Activated CD8-positive, alpha-beta T cell treated with anti-CD3 and anti-CD28 coated beads for 36 hours (primary cell): ENCODE measurements at regions not wholly inside any gene's neighbourhood (a gene's known extent, or its start where the extent isn't known, plus 50 kb on each side); places are given as distances from the start of the nearest gene placed in this dataset.

Experiments used
- ATAC-seq: fragments of 200-7000 bp; cut with Tn5 transposase; one replicate; pipeline ENCODE4 v1.10.0; 2021; ENCODE audit warnings: mild to moderate bottlenecking, moderate library complexity
- CTCF ChIA-PET: fragments of 350-600 bp; sonication (Branson Sonifier 250); formaldehyde crosslinking; loops from one replicate; lab custom pipeline; 2021; ENCODE audit warnings: antibody characterized with exemption; lab: Charles Lee
- POLR2A ChIA-PET: fragments of 350-600 bp; sonication (Branson Sonifier 250); formaldehyde crosslinking; loops from one replicate; lab custom pipeline; 2021; ENCODE audit warnings: antibody characterized with exemption; lab: Charles Lee
- DNase-seq: peaks from one replicate; pipeline ENCODE4 v3.0.0-alpha.2; 2020
- H3K27ac Mint-ChIP-seq: one replicate; pipeline ENCODE4 v1.8.0; 2021; ENCODE audit warnings: mild to moderate bottlenecking, mixed read lengths
- H3K27me3 Mint-ChIP-seq: one replicate; pipeline ENCODE4 v1.8.0; 2021; ENCODE audit warnings: mixed read lengths
- H3K36me3 Mint-ChIP-seq: one replicate; pipeline ENCODE4 v1.8.0; 2021; ENCODE audit warnings: low read depth, mixed read lengths
- H3K4me1 Mint-ChIP-seq: one replicate; pipeline ENCODE4 v1.8.0; 2021; ENCODE audit warnings: low read depth, mixed read lengths
- H3K4me3 Mint-ChIP-seq: one replicate; pipeline ENCODE4 v1.8.0; 2021; ENCODE audit warnings: mild to moderate bottlenecking, moderate library complexity, mixed read lengths
- H3K9me3 Mint-ChIP-seq: one replicate; pipeline ENCODE4 v1.8.0; 2021; ENCODE audit warnings: mixed read lengths
- CTCF ChIP-seq: fragments of 200-600 bp; IDR thresholded peaks from one replicate; pipeline ENCODE4 v1.8.0; 2022; ENCODE audit warnings: antibody characterized with exemption, mild to moderate bottlenecking
- intact Hi-C: fragments of 100-400 bp; cut with micrococcal nuclease; formaldehyde crosslinking; loops from one replicate; pipeline ENCODE4 v1.10.0; 2022

GRCh38 chr3:182568876-182569275, 224.4 kb upstream of the ATP11B start:
- Mint-ChIP-seq H3K9me3 (peaks cover 10% of the 10 kb centered on the region), H3K27me3 (peaks cover 2% of the 10 kb centered on the region), H3K36me3 (no peaks in the 10 kb centered on the region), H3K27ac (no peak overlapping the region), H3K4me3 (no peak overlapping the region), H3K4me1 (no peaks in the 10 kb centered on the region)
- intact Hi-C loops = no loop called here
- ChIA-PET POLR2A (no interaction called here), CTCF (no interaction called here)
- TF ChIP-seq CTCF = no peak
- no peak for DNase-seq
- no peak for ATAC-seq

GRCh38 chr3:182570946-182571594, 222.2 kb upstream of the ATP11B start:
- POLR2A ChIA-PET = no interaction called here
- no peaks in the 10 kb centered on the region for H3K4me1 Mint-ChIP-seq
- ATAC-seq = no peak

GRCh38 chr3:182575941-182576340, 217.4 kb upstream of the ATP11B start:
- intact Hi-C loops = no loop called here
- CTCF ChIA-PET = no interaction called here
- no peak for TF ChIP-seq CTCF
- H3K4me3 Mint-ChIP-seq = no peak overlapping the region
- no peaks in the 10 kb centered on the region for H3K36me3 Mint-ChIP-seq
- H3K27ac Mint-ChIP-seq = no peak overlapping the region
- peaks cover 13% of the 10 kb centered on the region for H3K9me3 Mint-ChIP-seq
- DNase-seq (no peak), ATAC-seq (no peak)
- no peaks in the 10 kb centered on the region for H3K27me3 Mint-ChIP-seq
- POLR2A ChIA-PET = no interaction called here
- no peaks in the 10 kb centered on the region for H3K4me1 Mint-ChIP-seq

More at GRCh38 chr3:182570946-182571594, 222.2 kb upstream of the ATP11B start:
- intact Hi-C loops = no loop called here
- H3K36me3 Mint-ChIP-seq = no peaks in the 10 kb centered on the region
- no peak overlapping the region for H3K27ac Mint-ChIP-seq
- CTCF ChIA-PET = no interaction called here
- peaks cover 13% of the 10 kb centered on the region for H3K9me3 Mint-ChIP-seq
- DNase-seq = no peak
- no peaks in the 10 kb centered on the region for H3K27me3 Mint-ChIP-seq
- H3K4me3 Mint-ChIP-seq = no peak overlapping the region
- no peak for TF ChIP-seq CTCF

- H3K36me3 Mint-ChIP-seq = no peaks in the 10 kb centered on the region
- no peak for DNase-seq
- no peak for TF ChIP-seq CTCF
- no peaks in the 10 kb centered on the region for H3K9me3 Mint-ChIP-seq
- ChIA-PET POLR2A (no interaction called here), CTCF (no interaction called here)
- no peak for ATAC-seq
- no peak overlapping the region for H3K27ac Mint-ChIP-seq
- no peaks in the 10 kb centered on the region for H3K4me1 Mint-ChIP-seq
- intact Hi-C loops = no loop called here
- no peak overlapping the region for H3K4me3 Mint-ChIP-seq
- peaks cover 4% of the 10 kb centered on the region for H3K27me3 Mint-ChIP-seq
Measured at GRCh38 chr3:182583545-182583944, 209.8 kb upstream of the ATP11B start.

GRCh38 chr3:182585532-182586150, 207.7 kb upstream of the ATP11B start:
- H3K36me3 Mint-ChIP-seq = no peaks in the 10 kb centered on the region
- intact Hi-C loops = no loop called here
- no peak overlapping the region for H3K4me3 Mint-ChIP-seq
- ATAC-seq (no peak), DNase-seq (no peak)
- no peak for TF ChIP-seq CTCF
- H3K27me3 Mint-ChIP-seq = peaks cover 4% of the 10 kb centered on the region
- peaks cover 3% of the 10 kb centered on the region for H3K9me3 Mint-ChIP-seq
- H3K4me1 Mint-ChIP-seq = no peaks in the 10 kb centered on the region
- CTCF ChIA-PET = no interaction called here
- POLR2A ChIA-PET = no interaction called here
- H3K27ac Mint-ChIP-seq = no peak overlapping the region
